ENCODE measurements at regions not wholly inside any gene's neighbourhood (a gene's known extent, or its start where the extent isn't known, plus 50 kb on each side); places are given as distances from the start of the nearest gene placed in this dataset.

DNA sequence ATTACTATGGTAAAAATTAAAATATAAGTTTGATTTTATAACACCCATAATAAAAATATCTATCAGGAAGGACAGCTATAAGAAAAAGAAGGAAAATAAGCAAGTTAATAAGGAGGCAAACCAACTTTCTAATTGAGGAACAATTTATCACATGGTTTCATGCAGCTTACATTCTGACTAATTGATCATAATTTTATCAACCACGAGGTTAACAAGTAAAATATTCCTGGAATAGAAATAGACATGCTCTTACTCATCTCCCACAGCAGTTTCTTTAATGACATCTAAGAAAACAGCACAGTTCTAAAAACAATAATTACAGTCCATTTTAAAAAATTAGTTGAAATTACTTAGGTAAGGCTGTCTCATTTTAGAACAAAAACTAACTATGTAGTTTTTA is 130.8 kb upstream of the KRR1 start:
- TF ChIP-seq, protein P1, sequence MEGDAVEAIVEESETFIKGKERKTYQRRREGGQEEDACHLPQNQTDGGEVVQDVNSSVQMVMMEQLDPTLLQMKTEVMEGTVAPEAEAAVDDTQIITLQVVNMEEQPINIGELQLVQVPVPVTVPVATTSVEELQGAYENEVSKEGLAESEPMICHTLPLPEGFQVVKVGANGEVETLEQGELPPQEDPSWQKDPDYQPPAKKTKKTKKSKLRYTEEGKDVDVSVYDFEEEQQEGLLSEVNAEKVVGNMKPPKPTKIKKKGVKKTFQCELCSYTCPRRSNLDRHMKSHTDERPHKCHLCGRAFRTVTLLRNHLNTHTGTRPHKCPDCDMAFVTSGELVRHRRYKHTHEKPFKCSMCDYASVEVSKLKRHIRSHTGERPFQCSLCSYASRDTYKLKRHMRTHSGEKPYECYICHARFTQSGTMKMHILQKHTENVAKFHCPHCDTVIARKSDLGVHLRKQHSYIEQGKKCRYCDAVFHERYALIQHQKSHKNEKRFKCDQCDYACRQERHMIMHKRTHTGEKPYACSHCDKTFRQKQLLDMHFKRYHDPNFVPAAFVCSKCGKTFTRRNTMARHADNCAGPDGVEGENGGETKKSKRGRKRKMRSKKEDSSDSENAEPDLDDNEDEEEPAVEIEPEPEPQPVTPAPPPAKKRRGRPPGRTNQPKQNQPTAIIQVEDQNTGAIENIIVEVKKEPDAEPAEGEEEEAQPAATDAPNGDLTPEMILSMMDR (IDR thresholded peaks at IDR 0.05) = no peak
- no peak for TF ChIP-seq POLR2A (IDR thresholded peaks at IDR 0.05)

All from thyroid gland (tissue), 4 donors.